ENCODE measurements at regions not wholly inside any gene's neighbourhood (a gene's known extent, or its start where the extent isn't known, plus 50 kb on each side); places are given as distances from the start of the nearest gene placed in this dataset.

GRCh38 chr7:57198801-57199200 lies 66.6 kb upstream of the ZNF479 start:
- TF ChIP-seq CTCF (IDR thresholded peaks at IDR 0.05), result no peak
- no peak for TF ChIP-seq POLR2AphosphoS5 (IDR thresholded peaks at IDR 0.05)
